IPS-20b (cell line): ENCODE measurements at regions not wholly inside any gene's neighbourhood (a gene's known extent, or its start where the extent isn't known, plus 50 kb on each side); places are given as distances from the start of the nearest gene placed in this dataset.

Source experiments
- H3K27ac ChIP-seq: one replicate; pipeline ENCODE4 v1.5.1; 2013; ENCODE audit warnings: low read length
- H3K27me3 ChIP-seq: 2 replicates; pipeline ENCODE4 v1.6.1; 2013; ENCODE audit warnings: mild to moderate bottlenecking, low read length, inconsistent platforms; ENCODE audit not compliant: insufficient read depth
- H3K36me3 ChIP-seq: 2 replicates; pipeline ENCODE4 v1.6.1; 2013; ENCODE audit warnings: low read depth, mild to moderate bottlenecking, inconsistent platforms, low read length, moderate library complexity; ENCODE audit not compliant: insufficient read depth
- H3K4me1 ChIP-seq: 2 replicates; pipeline ENCODE4 v1.6.1; 2013; ENCODE audit warnings: mild to moderate bottlenecking, control low read depth, inconsistent platforms, low read length, moderate library complexity; ENCODE audit not compliant: insufficient read depth
- H3K4me3 ChIP-seq: 2 replicates; pipeline ENCODE4 v1.5.1; 2013; ENCODE audit warnings: mild to moderate bottlenecking, low read length, inconsistent platforms
- H3K9ac ChIP-seq: 2 replicates; pipeline ENCODE4 v1.6.1; 2013; ENCODE audit warnings: low read depth, mild to moderate bottlenecking, inconsistent platforms, low read length, moderate library complexity
- H3K9me3 ChIP-seq: 2 replicates; pipeline ENCODE4 v1.6.1; 2013; ENCODE audit warnings: mild to moderate bottlenecking, low read depth, low read length, inconsistent platforms; ENCODE audit not compliant: insufficient read depth

DNA sequence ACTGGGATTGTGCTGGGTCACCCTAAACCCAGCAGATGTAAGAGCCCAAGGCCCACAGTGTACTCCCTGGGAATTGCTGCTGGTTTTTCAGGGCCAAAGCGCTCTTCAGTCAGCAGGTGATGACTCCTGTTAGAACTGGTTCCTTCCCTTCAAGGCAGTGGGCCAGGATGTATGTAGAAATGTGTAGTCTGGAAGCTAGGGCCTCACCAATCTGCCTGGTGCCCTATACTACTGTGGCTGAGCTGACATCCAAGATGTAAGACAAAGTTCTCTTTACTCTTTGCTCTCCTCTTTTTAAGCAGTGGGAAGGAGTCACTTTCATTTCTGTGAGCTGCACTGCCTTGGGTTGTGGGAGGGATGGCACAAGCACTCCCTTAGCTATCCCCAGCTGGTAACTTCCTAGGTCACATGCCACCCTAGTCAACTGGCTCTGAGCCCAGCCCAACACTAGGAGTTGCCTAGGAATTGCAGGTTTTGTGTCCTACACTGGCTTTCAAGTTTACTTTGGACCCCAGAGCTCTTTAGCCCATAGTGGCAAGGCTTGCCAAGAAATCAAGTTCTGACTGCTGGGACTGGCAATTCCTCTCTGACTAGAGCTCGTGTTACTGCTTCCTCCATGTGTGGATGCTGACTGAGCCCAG is 249.2 kb downstream of the C12orf50 start:
- Histone ChIP-seq H3K36me3 (no peaks in the 10 kb centered on the region), H3K9ac (no peak overlapping the region), H3K4me3 (no peak overlapping the region), H3K4me1 (no peaks in the 10 kb centered on the region), H3K27me3 (no peaks in the 10 kb centered on the region), H3K27ac (no peak overlapping the region), H3K9me3 (no peaks in the 10 kb centered on the region)

GRCh38 chr12:87779016-87779415 is 250.2 kb downstream of the C12orf50 start:
- H3K4me1 ChIP-seq: no peaks in the 10 kb centered on the region
- no peaks in the 10 kb centered on the region for H3K36me3 ChIP-seq
- H3K9ac ChIP-seq: no peak overlapping the region
- no peak overlapping the region for H3K27ac ChIP-seq
- H3K27me3 ChIP-seq: no peaks in the 10 kb centered on the region
- no peak overlapping the region for H3K4me3 ChIP-seq
- no peaks in the 10 kb centered on the region for H3K9me3 ChIP-seq

- H3K4me3 ChIP-seq: no peak overlapping the region
- no peaks in the 10 kb centered on the region for H3K27me3 ChIP-seq
- H3K9ac ChIP-seq: no peak overlapping the region
- H3K4me1 ChIP-seq: no peaks in the 10 kb centered on the region
- H3K36me3 ChIP-seq: no peaks in the 10 kb centered on the region
- H3K9me3 ChIP-seq: no peaks in the 10 kb centered on the region
- H3K27ac ChIP-seq: no peak overlapping the region
Measured at GRCh38 chr12:87778065-87778464, 251.1 kb downstream of the C12orf50 start.

DNA sequence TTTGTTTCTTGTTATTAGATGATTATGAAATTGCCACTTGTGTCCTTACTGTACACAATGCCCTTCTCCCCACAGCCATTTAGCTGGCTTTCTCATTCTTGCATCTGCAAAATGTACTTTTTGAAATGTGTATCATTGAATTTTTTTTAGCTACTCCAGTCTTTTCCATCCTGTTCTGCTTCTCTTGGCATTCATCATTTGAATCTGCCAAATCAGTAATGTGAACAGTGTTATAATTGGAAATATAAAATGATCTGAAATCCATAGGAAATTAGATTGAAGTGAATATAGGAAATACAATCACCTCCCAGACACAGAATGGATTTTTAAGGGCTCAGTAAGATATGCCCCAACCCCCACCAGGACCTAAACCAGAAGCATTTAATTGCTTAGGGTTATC is 253.4 kb downstream of the C12orf50 start:
- no peaks in the 10 kb centered on the region for H3K4me1 ChIP-seq
- H3K9me3 ChIP-seq: no peaks in the 10 kb centered on the region
- no peak overlapping the region for H3K4me3 ChIP-seq
- no peak overlapping the region for H3K9ac ChIP-seq
- no peaks in the 10 kb centered on the region for H3K36me3 ChIP-seq
- no peak overlapping the region for H3K27ac ChIP-seq
- H3K27me3 ChIP-seq: no peaks in the 10 kb centered on the region

DNA sequence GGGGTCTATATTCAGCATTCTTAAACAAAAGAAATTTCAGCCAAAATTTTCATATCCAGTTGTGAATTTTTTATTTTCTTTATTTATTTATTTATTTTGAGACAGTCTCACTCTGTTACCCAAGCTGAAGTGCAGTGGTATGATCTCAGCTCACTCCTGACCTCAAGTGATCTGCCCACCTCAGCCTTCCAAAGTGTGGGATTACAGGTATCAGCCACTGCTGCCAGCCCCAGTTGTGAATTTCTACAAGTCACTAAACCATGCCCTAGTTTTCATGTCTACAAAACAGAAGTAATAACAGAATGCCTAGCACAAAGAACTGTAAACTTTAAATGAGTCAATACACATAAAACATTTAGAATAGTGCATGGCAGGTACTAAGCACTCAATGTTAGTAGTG is 254.2 kb downstream of the C12orf50 start:
- Histone ChIP-seq H3K36me3 (no peaks in the 10 kb centered on the region), H3K9me3 (no peaks in the 10 kb centered on the region), H3K27me3 (no peaks in the 10 kb centered on the region), H3K9ac (no peak overlapping the region), H3K4me1 (no peaks in the 10 kb centered on the region), H3K4me3 (no peak overlapping the region), H3K27ac (no peak overlapping the region)

GRCh38 chr12:87772401-87772800 is 256.8 kb downstream of the C12orf50 start:
- Histone ChIP-seq H3K4me1 (no peaks in the 10 kb centered on the region), H3K9me3 (no peaks in the 10 kb centered on the region), H3K9ac (no peak overlapping the region), H3K36me3 (no peaks in the 10 kb centered on the region), H3K27me3 (no peaks in the 10 kb centered on the region), H3K27ac (no peak overlapping the region), H3K4me3 (no peak overlapping the region)

DNA sequence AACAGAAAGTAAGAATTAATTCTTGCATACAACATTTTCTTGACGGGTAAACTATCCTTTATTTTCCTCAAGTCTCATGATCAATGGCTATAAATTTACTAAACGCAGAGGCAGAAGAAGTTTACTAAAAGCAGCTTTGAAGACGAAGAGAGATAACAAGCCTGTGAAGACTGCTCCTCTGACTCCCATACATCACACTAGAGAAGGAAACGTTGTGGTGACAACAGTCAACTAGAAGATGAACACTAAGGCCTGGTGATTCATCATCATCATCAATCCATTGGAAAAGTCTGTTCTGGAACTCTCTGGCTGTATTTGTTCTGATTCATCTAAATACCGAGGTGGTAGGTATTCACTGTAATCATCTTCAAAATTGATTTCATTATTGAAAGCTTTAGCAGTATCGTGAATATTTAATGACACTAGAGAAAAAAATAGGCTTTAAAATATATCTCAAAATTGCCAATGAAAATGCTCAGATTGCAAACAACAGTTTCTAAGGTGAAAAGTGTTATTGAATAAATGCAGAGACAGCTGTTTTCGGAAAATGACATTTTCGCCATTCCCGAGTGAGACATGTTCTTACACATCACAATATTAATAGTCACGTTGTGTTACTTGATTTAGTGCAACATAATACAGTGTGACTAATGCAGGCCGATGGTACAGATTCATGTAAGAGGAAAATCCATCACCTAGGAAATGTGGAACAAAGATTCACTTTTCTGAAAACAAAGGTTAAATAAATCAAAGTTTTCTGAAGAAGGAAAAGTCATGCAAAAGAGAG is 260.5 kb downstream of the C12orf50 start:
- H3K4me1 ChIP-seq: no peaks in the 10 kb centered on the region
- no peaks in the 10 kb centered on the region for H3K9me3 ChIP-seq
- no peak overlapping the region for H3K9ac ChIP-seq
- H3K36me3 ChIP-seq: no peaks in the 10 kb centered on the region
- no peaks in the 10 kb centered on the region for H3K27me3 ChIP-seq
- H3K27ac ChIP-seq: no peak overlapping the region
- H3K4me3 ChIP-seq: no peak overlapping the region

- Histone ChIP-seq H3K9ac (no peak overlapping the region), H3K27me3 (no peaks in the 10 kb centered on the region), H3K27ac (no peak overlapping the region), H3K4me3 (no peak overlapping the region), H3K4me1 (no peaks in the 10 kb centered on the region), H3K9me3 (no peaks in the 10 kb centered on the region), H3K36me3 (no peaks in the 10 kb centered on the region)
Measured at GRCh38 chr12:87766044-87766443, 263.2 kb downstream of the C12orf50 start.

GRCh38 chr12:87760943-87761342 is 268.3 kb downstream of the C12orf50 start:
- Histone ChIP-seq H3K9ac (no peak overlapping the region), H3K27me3 (no peaks in the 10 kb centered on the region), H3K27ac (no peak overlapping the region), H3K4me1 (no peaks in the 10 kb centered on the region), H3K36me3 (no peaks in the 10 kb centered on the region), H3K9me3 (no peaks in the 10 kb centered on the region), H3K4me3 (no peak overlapping the region)

GRCh38 chr12:87758271-87758670 is 270.9 kb downstream of the C12orf50 start:
- H3K36me3 ChIP-seq: no peaks in the 10 kb centered on the region
- H3K9me3 ChIP-seq: no peaks in the 10 kb centered on the region
- H3K4me3 ChIP-seq: no peak overlapping the region
- no peak overlapping the region for H3K9ac ChIP-seq
- H3K27ac ChIP-seq: no peak overlapping the region
- no peaks in the 10 kb centered on the region for H3K4me1 ChIP-seq
- no peaks in the 10 kb centered on the region for H3K27me3 ChIP-seq

DNA sequence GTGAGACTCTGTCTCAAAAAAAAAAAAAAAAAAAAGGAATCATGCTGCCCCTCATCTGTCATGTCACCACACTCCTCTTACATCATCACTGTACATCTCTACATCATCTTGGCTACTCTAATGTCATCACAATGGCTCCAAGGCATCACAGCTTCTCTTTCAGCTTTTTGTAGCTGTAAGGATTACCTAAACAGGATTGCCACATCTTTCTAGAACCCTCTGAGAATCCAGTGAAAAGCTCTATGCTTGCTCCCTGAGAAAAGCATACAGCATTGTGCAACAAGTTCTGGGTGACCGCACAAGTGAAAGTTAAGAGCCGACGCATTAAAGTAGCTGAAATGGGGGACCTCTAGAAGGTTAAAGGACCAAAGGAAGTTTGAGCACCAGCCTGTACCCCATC is 272.5 kb downstream of the C12orf50 start:
- no peak overlapping the region for H3K27ac ChIP-seq
- H3K27me3 ChIP-seq: no peaks in the 10 kb centered on the region
- H3K9me3 ChIP-seq: no peaks in the 10 kb centered on the region

GRCh38 chr12:87756111-87756510 is 273.1 kb downstream of the C12orf50 start:
- no peaks in the 10 kb centered on the region for H3K4me1 ChIP-seq
- H3K27me3 ChIP-seq: no peaks in the 10 kb centered on the region
- no peaks in the 10 kb centered on the region for H3K9me3 ChIP-seq
- no peak overlapping the region for H3K9ac ChIP-seq
- H3K4me3 ChIP-seq: no peak overlapping the region
- no peak overlapping the region for H3K27ac ChIP-seq
- H3K36me3 ChIP-seq: no peaks in the 10 kb centered on the region

More for the DNA sequence above, 272.5 kb downstream of the C12orf50 start:
- Histone ChIP-seq H3K9ac (no peak overlapping the region), H3K36me3 (no peaks in the 10 kb centered on the region), H3K4me3 (no peak overlapping the region), H3K4me1 (no peaks in the 10 kb centered on the region)
